GM18517 (cell line): ENCODE measurements at regions not wholly inside any gene's neighbourhood (a gene's known extent, or its start where the extent isn't known, plus 50 kb on each side); places are given as distances from the start of the nearest gene placed in this dataset.

Experiments
- ATAC-seq: cut with Tn5 transposase; IDR thresholded peaks from one replicate; pipeline ENCODE4 v1.9.1; 2021; ENCODE audit warnings: mild to moderate bottlenecking, moderate library complexity; ENCODE audit not compliant: unreplicated experiment

DNA sequence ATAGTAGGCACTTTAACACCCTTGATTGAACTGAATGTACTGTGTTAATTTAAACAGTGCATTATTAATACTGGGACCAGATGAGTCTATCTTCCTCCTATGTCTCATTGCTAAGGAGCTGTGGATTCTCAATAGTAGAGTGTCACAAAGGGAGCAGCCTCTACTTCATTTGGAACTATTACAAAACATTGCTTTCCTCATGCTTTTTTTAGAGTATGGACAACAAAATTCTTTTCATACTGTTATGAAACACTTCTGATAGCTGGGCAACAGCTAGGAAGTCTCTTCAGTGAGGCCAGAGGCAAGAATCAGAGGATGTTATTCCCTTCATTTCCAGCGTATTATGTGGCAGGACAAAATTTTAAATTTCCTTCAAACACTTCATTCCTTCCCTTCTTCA, 160.8 kb downstream of the FBXO8 start:
- no peak for ATAC-seq

GRCh38 chr4:174120446-174121295, 162.8 kb downstream of the FBXO8 start:
- no peak for ATAC-seq

DNA sequence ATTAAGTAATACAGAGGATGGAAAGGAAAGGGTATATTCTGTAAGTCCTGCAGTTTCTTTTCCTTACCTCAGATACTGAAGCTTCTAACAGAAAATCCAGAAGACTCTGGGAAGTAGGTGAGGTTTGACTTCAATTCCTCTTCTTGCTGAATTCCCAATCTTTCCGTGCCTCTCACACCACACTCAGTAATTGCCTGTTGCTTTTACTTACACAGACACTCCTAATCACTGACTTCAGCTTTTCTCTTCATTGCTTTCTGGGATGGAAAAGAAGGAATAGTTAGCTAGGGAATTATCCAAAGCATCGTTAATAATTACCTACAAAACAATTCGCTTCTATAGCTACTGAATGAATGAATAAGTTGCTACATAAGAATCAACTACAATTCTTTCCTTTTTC, 163.6 kb downstream of the FBXO8 start:
- no peak for ATAC-seq

DNA sequence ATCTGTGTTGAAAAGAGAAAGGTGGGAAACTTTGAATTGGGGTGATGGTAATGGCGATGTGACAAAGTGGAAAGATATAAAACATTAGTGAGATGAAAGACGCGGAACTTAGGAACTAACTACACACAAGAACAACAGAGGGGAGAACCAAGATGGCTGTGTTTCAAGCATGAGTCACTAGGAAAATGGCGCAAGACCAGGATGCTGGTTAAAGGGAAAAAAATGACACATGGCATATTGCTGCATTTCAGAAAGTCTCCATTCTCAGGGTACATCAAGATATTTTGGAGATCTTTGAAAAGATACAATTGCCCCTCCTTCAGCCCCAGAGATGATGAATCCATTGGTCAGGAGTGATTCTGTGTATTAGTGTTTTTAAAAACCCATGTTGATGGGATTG, 164.4 kb downstream of the FBXO8 start:
- no peak for ATAC-seq

- no peak for ATAC-seq
These were observed 165.3 kb downstream of the FBXO8 start for GRCh38 chr4:174118171-174118570.

DNA sequence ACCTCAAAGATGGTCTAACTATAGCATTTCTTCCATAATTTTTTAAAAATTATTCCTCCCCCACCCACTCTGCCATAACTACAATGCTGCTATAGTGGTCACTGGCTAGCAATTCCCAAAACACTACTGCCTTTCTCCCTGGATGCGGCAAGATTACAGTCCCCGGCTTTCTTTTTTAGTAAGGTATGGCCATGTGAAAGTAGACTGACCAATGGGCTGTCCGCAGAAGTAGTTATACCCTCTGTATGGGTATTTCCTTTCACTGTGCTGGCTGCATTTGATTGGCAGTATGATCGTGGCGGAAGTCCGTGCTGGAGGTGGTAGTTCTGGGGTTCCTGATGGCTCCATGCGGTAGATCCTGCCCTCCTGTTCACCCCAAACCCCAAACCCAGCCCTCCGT, 166.0 kb downstream of the FBXO8 start:
- no peak for ATAC-seq

DNA sequence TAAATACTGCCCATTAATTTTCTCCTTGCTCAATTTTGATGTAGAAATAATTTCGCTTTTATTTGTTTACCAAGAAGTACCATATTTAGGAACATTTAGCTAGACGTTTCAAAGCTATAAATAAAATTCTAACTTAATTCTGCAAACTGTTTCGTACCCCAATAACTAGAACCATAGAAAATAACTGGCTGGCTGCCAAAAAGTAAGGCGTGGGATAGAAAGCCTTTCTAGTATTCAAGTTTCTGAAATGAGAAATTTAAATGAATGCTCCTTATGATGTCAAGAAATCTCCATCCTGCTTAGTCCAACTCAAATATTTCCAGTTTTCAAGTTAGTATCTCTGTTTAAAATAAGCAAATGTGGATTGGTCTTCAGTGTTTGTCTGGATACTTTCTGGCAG, 167.4 kb downstream of the FBXO8 start:
- no peak for ATAC-seq

DNA sequence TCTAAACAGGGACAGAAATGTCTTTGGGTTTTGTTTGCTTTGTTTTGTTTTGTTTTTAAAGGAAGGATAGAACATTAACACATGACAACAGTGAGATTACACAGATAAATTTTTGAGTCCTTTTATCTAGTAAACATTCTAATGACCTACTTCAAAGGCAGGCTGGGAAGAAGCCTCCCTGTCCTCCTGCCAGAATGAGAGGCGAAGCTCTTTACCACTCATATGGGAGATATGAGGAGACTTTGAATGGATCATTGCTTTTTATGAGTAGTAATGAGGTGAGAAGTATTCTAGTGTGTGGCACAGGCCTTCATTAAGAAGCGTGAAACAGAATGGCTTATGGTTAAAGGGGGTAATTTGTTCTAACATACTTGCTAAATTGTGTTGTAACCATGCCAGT, 172.0 kb downstream of the FBXO8 start:
- no peak for ATAC-seq

GRCh38 chr4:174110180-174110579, 173.3 kb downstream of the FBXO8 start:
- no peak for ATAC-seq

DNA sequence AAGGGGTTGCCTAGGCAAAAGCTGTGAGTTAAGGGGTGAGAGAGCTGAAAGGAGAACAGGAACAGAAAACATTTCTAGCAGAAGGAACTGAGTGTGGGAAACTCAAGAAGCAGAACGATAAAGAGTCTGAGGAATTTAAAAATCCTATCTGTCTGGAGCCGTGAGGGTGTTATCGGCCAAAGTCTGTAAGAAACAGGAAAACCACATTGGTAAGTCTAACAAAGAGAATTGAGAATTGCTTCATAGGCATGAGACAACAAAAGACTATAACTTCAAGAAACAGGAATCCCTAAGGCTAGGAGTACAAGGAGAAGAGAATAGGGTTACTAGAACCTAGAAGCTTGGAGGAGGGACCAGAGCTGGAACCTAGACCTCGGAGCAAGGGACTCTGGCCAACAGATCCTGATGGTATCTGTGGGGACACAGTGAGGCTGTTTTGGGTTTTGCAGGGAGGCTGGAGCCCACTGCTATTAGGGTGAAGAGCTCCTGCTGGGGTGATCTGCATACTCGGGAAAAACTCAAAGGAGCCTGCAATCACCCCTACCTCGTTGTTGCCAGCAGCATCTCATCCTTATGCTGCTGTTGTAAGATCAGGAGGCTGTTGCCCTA, 175.6 kb downstream of the FBXO8 start:
- no peak for ATAC-seq

GRCh38 chr4:174105202-174105601, 178.3 kb downstream of the FBXO8 start:
- no peak for ATAC-seq

DNA sequence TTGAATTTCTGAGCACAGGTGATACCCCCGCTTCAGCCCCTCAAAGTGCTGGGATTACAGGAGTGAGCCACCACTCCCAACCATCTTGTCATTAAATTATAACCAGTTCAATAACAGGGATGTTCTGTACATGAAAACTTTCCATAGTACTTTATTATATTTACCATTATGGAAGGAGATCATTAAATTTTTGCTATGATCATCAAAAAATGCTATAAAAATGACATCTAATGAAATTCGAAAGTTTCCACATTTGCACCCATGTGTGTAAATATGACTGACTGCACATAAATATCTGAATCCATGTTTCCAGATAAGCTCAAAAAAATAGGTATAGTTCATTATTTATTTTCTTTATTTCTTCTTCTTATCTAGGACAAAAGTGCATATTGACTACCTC, 182.6 kb downstream of the FBXO8 start:
- ATAC-seq, result no peak

- ATAC-seq, result no peak
These were observed 183.8 kb downstream of the FBXO8 start for GRCh38 chr4:174099712-174100111.

- no peak for ATAC-seq
These were observed 186.5 kb downstream of the FBXO8 start for GRCh38 chr4:174096999-174097398.

GRCh38 chr4:174096456-174096855, 187.0 kb downstream of the FBXO8 start:
- ATAC-seq, result no peak

DNA sequence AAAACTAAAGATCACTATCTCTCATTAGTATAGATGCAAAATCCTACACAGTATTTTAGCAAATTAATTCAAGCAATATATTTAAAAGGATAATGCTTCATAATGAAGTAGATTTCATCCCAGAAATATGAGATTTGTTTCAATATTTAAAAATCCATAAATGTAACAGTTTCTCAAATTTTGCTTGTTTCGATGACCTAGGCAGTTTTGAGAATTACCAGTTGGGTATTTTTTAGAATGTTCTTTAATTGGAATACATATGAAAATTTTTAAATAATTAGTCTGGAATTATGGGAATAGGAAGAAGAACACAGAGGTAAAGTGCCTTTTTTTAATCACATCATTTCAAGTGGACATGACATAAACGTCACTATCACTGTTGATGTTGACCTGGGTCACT, 192.3 kb downstream of the FBXO8 start:
- no peak for ATAC-seq

- ATAC-seq, result no peak
These were observed 193.8 kb downstream of the FBXO8 start for GRCh38 chr4:174089711-174090110.

GRCh38 chr4:174088795-174089194, 194.7 kb downstream of the FBXO8 start:
- no peak for ATAC-seq

DNA sequence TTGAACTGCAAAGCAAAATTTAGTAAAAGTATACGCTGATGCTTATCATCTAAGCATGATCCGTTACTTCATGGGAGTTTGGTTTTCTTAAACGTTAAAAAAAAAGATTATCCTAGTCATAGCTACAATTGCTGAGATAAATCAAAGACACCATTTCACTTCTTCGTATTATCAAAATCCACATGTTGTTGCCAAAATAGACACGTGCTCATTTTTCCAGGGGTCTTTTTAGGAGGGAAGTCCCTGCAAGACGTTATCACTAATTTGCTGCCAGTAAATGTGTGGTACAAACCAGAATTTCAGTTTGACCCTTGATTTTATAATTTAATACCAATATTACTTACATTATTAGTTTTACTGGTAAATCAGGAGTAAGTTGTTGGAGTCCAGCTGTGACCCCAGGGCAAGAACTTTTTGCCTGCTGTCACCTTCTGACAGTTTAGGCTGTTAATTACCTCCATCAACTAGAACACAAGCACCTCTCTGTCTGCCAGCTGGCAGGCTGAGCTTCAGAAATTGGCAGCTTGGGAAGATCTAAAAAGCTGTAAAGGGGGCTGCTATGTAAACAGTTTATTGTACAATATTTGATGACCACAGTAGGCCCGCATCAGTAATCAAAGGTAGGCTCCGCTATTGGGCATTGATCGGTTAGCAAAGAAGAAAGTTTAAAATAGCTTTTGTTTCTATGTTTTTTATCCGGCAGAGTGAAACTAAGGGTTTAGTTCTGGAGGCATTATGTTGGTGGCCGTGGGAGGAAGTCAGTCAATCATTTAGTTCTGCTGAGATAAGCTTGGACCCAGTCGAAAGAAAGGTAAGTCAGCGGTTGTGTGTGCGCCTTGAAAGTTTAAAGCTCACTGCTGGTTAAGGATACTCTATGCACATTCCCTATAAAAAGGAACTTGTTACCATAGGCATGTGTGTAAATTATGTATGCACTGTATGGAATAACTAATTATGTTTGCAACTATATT, 196.4 kb downstream of the FBXO8 start:
- ATAC-seq, result no peak

DNA sequence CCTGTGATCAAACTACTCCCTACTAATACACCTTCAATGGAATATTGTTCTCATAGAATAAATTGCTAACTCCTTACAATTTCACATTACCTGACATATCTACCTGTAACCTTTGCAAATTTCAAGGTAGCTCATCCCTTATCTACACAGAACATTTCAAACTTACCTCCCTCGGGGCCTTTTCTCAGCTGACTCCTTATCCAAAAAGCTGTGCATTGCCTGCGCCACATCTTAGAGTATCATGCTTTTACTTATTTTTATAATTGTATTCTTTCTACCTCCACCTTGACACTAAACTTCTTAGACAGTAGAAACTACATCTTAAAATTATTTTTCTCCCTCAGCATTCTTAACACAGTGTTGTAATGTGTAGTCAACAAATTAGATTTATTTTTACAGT, 198.5 kb downstream of the FBXO8 start:
- no peak for ATAC-seq

- no peak for ATAC-seq
These were observed 198.9 kb downstream of the FBXO8 start for GRCh38 chr4:174084542-174084941.
